Nephron progenitor cell (in vitro differentiated cells): ENCODE measurements at regions not wholly inside any gene's neighbourhood (a gene's known extent, or its start where the extent isn't known, plus 50 kb on each side); places are given as distances from the start of the nearest gene placed in this dataset.

Source experiments
- DNase-seq: peaks from one replicate; pipeline ENCODE4 v3.0.0; 2021
- H3K27ac Mint-ChIP-seq: 2 replicates; pipeline ENCODE4 v1.8.0; 2021; ENCODE audit warnings: mild to moderate bottlenecking, moderate library complexity, mixed read lengths
- H3K27me3 Mint-ChIP-seq: 2 replicates; pipeline ENCODE4 v1.8.0; 2021; ENCODE audit warnings: mild to moderate bottlenecking, low read depth, mixed read lengths; ENCODE audit not compliant: poor library complexity
- H3K36me3 Mint-ChIP-seq: 2 replicates; pipeline ENCODE4 v1.8.0; 2021; ENCODE audit warnings: low read depth, mixed read lengths
- H3K4me1 Mint-ChIP-seq: 2 replicates; pipeline ENCODE4 v1.8.0; 2021; ENCODE audit warnings: mixed read lengths
- H3K4me3 Mint-ChIP-seq: 2 replicates; pipeline ENCODE4 v1.8.0; 2021; ENCODE audit warnings: mild to moderate bottlenecking, moderate library complexity, mixed read lengths
- H3K9me3 Mint-ChIP-seq: 2 replicates; pipeline ENCODE4 v1.8.0; 2021; ENCODE audit warnings: mild to moderate bottlenecking, moderate library complexity, mixed read lengths
- CTCF ChIP-seq: fragments of 200-600 bp; sonication (generic); IDR thresholded peaks from 2 replicates; pipeline ENCODE4 v1.5.0; 2021; ENCODE audit warnings: antibody characterized with exemption

DNA sequence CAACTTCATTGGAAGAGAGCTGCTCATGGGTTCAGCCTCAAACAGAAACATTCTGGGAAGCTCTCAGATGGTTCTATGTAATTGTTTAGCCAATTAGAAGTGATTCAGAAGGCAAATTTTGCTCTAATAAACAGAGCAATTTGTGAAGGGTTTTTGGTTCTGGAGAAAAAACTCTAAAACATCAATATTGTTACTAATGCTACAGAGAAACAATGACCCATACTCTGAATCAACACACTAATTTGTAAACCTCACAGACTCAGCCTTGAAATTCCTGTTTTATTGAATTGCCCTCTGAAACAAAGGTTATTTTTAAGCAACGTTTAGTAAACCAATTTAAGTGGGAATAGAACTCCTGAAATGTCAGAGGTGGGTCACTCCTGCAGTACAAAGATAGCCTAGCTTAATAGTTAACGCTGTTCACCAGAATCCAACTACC is 171.6 kb upstream of the SVIL start:
- H3K4me3 Mint-ChIP-seq, result no peak overlapping the region
- H3K9me3 Mint-ChIP-seq, result no peaks in the 10 kb centered on the region
- no peak for DNase-seq
- TF ChIP-seq CTCF, result no peak
- H3K36me3 Mint-ChIP-seq, result no peaks in the 10 kb centered on the region
- H3K4me1 Mint-ChIP-seq, result peaks cover 31% of the 10 kb centered on the region
- H3K27ac Mint-ChIP-seq, result no peak overlapping the region
- peaks cover 3% of the 10 kb centered on the region for H3K27me3 Mint-ChIP-seq

DNA sequence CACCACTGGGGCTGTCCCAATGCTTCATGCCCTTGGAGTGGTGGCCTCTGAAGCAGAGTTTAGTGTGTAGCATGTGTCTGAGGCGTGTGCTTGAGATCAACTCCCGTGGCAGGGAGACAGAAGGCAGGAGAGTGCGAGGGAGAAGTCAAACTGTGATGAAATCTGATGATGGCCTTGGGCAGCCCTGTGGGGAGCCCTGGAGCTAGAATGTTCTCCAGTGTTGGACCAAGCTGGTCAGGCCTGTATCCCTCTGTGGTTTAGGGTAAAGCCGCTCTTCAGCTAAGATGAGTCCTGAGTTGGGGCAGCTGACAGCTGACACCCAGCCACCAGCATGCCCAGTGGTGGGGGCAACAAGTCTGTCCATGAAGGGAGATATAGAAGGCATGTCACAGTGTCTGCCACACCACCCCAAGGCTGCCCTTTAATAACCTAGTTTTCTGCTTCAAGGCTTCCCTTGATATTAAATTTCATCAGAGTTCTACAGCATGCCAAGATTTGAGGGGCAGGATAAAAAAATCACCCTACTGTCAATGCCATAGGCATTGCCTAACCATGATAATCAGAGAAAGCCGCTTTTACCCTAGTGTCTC is 170.5 kb upstream of the SVIL start:
- Mint-ChIP-seq H3K27me3 (peaks cover 3% of the 10 kb centered on the region), H3K9me3 (no peaks in the 10 kb centered on the region), H3K27ac (no peak overlapping the region), H3K4me3 (no peak overlapping the region), H3K4me1 (peaks cover 20% of the 10 kb centered on the region), H3K36me3 (no peaks in the 10 kb centered on the region)
- no peak for DNase-seq
- no peak for TF ChIP-seq CTCF

- Mint-ChIP-seq H3K4me3 (no peak overlapping the region), H3K4me1 (peaks cover 10% of the 10 kb centered on the region), H3K27me3 (peaks cover 3% of the 10 kb centered on the region), H3K36me3 (no peaks in the 10 kb centered on the region), H3K27ac (no peak overlapping the region), H3K9me3 (no peaks in the 10 kb centered on the region)
- no peak for TF ChIP-seq CTCF
- no peak for DNase-seq
Observed at GRCh38 chr10:29804025-29804852, 169.5 kb upstream of the SVIL start.

DNA sequence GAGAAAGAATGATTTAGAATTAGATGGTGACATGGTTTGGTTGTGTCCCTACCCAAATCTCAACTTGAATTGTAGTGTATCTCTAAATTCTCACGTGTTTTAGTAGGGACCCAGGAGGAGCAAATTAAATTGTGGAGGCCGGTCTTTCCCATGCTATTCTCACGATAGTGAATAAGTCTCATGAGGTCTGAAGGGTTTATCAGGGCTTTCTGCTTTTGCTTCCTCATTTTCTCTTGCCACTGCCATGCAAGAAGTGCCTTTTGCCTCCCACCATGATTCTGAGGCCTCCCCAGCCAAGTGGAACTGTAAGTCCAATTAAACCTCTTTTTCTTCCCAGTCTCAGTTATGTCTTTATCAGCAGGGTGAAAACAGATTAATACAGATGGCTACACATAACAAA is 167.4 kb upstream of the SVIL start:
- Mint-ChIP-seq H3K36me3 (no peaks in the 10 kb centered on the region), H3K4me3 (no peak overlapping the region), H3K27ac (no peak overlapping the region), H3K27me3 (no peaks in the 10 kb centered on the region), H3K9me3 (no peaks in the 10 kb centered on the region), H3K4me1 (peaks cover 10% of the 10 kb centered on the region)
- no peak for DNase-seq
- no peak for TF ChIP-seq CTCF

- Mint-ChIP-seq H3K27me3 (no peaks in the 10 kb centered on the region), H3K27ac (no peak overlapping the region), H3K4me1 (peaks cover 18% of the 10 kb centered on the region), H3K36me3 (no peaks in the 10 kb centered on the region), H3K9me3 (no peaks in the 10 kb centered on the region), H3K4me3 (no peak overlapping the region)
- no peak for DNase-seq
- TF ChIP-seq CTCF, result no peak
Observed at GRCh38 chr10:29798921-29799690, 164.3 kb upstream of the SVIL start.
